SIG-M5 treated with dmso at 0.1 percent for 504 hours (cell line): ENCODE measurements at regions not wholly inside any gene's neighbourhood (a gene's known extent, or its start where the extent isn't known, plus 50 kb on each side); places are given as distances from the start of the nearest gene placed in this dataset.

Experiments
- DNase-seq: peaks from one replicate; lab custom pipeline; 2025; ENCODE audit not compliant: unreplicated experiment; lab: John Stamatoyannopoulos, UW

- DNase-seq, result no peak
Observed at GRCh38 chr16:86986809-86987487, 330.2 kb downstream of the C16orf95 start.

- no peak for DNase-seq
Observed at GRCh38 chr16:86987746-86988670, 329.2 kb downstream of the C16orf95 start.

DNA sequence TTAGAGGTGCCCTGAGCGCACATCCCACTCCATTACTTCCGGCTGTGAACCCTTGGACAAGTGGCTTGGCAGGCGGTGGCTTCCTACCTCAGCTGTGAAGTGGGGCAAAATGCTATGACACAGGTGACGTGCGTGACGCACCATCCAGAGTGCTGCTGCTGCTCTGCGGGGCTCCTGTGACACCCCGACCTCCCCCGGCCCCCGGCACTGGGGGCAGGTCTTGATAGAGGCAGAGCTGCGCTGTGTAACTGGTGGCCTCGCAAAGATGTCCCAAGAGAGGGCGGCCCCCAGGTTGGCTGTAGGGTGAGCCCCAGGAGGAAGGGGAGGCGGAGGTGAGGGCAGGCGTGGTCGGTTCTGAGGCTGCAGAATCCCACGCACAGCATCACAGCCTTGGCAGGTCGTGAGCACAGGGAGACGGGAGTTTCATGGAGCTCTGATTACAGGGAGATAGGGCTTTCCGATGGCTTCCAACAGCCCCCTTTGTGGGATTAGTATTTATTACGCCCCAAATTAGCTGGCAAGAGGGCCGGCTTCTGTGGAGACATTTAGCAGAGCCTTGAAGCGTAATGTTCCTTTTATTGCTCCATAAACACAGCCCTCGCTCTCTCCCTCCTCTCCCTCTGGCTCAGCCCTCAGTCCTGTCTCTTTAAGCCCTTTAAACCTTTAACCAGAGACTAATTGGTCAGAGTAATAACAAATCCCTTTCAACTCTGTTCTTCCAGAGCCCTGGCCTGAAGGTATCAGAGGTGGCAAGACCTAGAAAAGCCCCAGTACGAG is 328.1 kb downstream of the C16orf95 start:
- DNase-seq, result no peak

DNA sequence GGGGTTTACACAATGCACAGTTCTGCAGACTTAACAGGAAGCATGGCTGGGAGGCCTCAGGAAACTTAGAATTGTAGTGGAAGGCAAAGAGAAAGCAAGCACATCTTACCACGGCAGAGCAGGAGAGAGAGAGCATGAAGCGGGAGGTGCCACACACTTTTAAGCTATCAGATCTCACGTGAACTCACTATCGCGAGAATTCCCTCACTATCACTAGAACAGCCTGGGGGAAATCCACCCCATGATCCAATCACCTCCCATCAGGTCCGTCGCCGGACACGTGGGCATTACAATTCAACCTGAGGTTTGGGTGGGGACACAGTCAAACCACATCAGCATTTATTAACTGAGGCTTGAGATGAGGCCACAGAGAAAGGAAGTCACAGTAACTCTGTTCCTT is 326.7 kb downstream of the C16orf95 start:
- DNase-seq, result no peak

DNA sequence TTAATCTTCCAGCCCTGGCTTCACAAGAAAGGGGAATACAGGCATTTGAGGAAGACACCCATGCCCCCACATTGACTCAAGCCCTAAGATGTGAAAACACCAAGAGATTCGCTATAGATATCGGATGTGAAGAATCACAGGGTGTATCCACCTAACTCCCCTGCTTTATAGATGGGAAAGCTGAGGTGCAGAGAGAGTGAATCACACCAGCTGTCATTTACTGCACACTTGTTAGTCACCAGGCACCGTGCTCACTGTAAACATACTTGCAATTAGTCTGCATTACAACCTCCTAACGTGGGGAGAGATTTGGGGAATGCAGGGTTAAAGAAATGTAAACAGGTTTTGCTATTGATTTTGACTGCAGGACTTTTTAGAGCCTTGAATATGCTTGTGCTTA is 325.5 kb downstream of the C16orf95 start:
- no peak for DNase-seq

DNA sequence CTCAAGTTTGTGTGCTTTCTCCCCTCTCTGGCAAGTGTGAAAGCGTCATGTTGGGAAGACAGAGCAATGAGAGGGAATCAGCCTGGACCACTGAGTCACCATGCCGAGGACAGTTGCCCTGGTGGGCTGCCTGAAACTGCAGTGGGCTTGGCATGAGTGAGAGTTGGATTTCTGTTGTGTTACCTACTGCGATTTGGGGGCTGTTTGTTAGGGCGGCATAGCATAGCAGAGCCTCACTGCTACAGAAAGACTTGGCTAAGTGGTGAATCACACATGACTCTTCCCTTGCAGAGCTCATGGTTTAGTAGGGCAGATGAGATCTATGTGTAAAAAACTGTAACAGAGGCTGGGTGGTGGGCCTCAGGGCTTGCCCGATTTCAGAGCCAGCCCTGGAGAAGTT is 324.6 kb downstream of the C16orf95 start:
- no peak for DNase-seq

GRCh38 chr16:86993426-86994110 is 323.6 kb downstream of the C16orf95 start:
- DNase-seq, result no peak

DNA sequence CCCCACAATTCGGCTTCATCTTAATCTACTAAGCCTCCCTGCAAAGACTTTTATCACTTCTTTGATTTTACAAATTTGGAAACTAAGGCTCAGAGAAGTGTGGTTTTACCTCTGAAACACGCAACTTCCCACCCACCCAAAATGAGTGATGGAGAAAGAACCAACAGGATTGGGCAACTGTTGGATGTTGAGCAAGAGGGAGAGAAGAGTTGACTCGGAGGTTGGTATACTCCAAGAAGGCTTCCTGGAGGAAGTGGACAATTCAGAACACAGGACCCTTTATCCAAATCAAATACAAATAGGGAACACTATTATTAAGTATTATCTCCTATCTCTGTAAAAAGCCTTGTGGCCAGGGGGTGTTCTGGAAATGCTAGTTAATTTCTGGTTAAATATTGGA is 323.0 kb downstream of the C16orf95 start:
- peak; percentile 7 for DNase-seq

- no peak for DNase-seq
Observed at GRCh38 chr16:86994651-86995171, 322.5 kb downstream of the C16orf95 start.

DNA sequence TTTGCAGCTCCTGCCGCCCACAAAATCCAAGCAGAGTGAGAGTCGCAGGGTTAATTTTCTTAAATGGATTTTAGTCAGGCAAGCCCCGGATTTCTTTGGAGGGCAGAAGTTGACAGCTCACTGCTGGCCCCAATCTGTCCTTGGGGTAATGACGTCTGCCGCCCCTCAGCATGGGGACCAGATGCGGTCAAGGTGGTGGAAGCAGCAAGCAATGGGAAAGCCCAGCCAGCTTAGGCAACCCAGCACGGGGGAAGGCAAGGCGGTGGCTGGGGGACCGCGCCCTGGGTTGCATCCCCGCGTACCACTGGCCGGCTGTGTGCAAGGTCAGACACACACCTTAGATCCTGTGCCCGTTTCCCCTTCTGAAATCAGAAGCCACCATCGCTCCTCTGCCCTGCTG is 321.7 kb downstream of the C16orf95 start:
- DNase-seq, result no peak

GRCh38 chr16:86996081-86996480 is 321.1 kb downstream of the C16orf95 start:
- no peak for DNase-seq

GRCh38 chr16:86997058-86997457 is 320.1 kb downstream of the C16orf95 start:
- DNase-seq, result no peak

- DNase-seq, result no peak
Observed at GRCh38 chr16:86998196-86999001, 318.8 kb downstream of the C16orf95 start.

GRCh38 chr16:87000001-87000400 is 317.2 kb downstream of the C16orf95 start:
- DNase-seq, result no peak

DNA sequence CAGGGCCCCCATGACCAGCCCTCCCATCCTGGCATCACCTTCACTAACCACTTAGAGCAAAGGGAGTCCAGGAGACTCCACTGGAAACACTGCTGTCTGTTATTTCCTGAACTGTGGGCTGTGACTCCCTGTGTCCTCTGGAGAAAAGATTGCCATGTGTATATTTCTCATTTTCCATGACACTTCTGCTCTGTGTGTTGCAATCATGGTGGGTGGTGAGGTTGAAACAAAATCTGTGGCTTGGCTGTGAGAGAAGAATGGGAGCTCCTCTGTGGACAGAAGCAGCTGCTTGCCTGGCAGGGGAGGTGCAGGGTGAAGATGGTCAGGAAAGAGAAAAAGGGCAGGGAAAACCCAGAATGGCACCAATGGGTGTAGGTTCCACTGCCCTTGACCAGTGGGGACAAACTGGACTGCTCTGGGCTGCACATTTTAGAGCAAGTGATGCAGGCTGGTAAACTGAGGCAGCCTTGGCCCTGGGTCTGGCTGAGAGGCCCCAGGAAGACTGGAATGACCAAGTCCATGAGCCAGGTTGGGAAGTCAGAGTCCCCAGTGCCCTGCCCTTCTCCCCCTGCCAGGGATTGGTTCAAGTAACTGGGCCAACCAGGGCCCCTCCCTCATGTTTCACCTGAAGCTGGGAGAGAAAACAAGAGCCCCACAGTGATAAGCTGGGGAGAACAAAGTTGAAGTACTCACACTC is 314.3 kb downstream of the C16orf95 start:
- DNase-seq, result no peak

DNA sequence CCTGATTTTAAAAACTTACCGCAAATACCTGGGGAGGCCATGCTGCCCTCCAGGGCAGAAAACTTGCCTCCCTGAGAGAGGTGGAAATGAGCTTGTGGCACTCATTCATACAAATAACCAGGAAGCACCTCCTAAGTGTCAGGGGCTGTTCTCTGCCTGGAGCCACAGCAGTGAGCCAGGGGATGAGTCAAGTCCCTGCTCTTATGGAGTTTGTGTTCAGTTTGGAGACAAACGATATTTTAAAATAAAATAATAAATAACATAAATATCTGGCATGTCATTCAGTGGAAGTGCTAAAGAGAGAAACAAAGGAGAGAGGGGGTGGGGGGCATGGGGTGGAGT is 313.8 kb downstream of the C16orf95 start:
- no peak for DNase-seq

DNA sequence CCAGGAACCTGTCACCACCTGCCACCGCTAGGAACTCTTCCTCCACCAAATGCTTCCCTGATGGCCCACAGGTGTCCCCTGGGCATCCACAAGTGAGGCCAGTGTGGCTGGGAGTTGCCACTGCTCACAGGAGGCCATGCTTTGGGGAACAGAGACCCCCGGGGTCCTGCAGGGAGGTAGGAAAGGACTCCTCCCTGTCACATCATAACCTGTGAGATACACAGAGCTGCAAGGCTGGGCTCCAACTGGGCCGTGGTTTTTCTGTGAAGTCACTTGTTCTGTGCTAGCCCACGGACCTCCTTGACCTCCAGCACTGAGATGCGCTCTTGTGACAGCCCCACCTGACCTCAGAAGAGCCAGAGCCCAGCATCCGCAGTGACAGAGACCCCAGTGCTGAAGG is 311.2 kb downstream of the C16orf95 start:
- DNase-seq, result no peak

GRCh38 chr16:87006789-87007745 is 310.1 kb downstream of the C16orf95 start:
- no peak for DNase-seq
